ENCODE measurements at regions not wholly inside any gene's neighbourhood (a gene's known extent, or its start where the extent isn't known, plus 50 kb on each side); places are given as distances from the start of the nearest gene placed in this dataset.

- FAIRE-seq (no peak), DNase-seq (ENCODE audit: insufficient read length, low spot score) (no peak)
- no peak for TF ChIP-seq CTCF (IDR thresholded peaks at IDR 0.05; ENCODE audit: insufficient read depth, missing control alignments)
Measured at GRCh38 chr3:126292318-126293070, 64.7 kb downstream of the KLF15 start.

GRCh38 chr3:126291537-126291936 lies 65.7 kb downstream of the KLF15 start:
- TF ChIP-seq CTCF (IDR thresholded peaks at IDR 0.05; ENCODE audit: insufficient read depth, missing control alignments): no peak
- DNase-seq (ENCODE audit: insufficient read length, low spot score) (no peak), FAIRE-seq (no peak)

GRCh38 chr3:126291061-126291460 lies 66.1 kb downstream of the KLF15 start:
- no peak for TF ChIP-seq CTCF (IDR thresholded peaks at IDR 0.05; ENCODE audit: insufficient read depth, missing control alignments)
- FAIRE-seq (no peak), DNase-seq (ENCODE audit: insufficient read length, low spot score) (no peak)

GRCh38 chr3:126290325-126290724 lies 66.9 kb downstream of the KLF15 start:
- FAIRE-seq (no peak), DNase-seq (ENCODE audit: insufficient read length, low spot score) (no peak)
- TF ChIP-seq CTCF (IDR thresholded peaks at IDR 0.05; ENCODE audit: insufficient read depth, missing control alignments): no peak

GRCh38 chr3:126289096-126289495 lies 68.1 kb downstream of the KLF15 start:
- TF ChIP-seq CTCF (IDR thresholded peaks at IDR 0.05; ENCODE audit: insufficient read depth, missing control alignments): no peak
- no peak for DNase-seq (ENCODE audit: insufficient read length, low spot score)
- no peak for FAIRE-seq

GRCh38 chr3:126288314-126288713 lies 68.9 kb downstream of the KLF15 start:
- FAIRE-seq (no peak), DNase-seq (ENCODE audit: insufficient read length, low spot score) (no peak)
- TF ChIP-seq CTCF (IDR thresholded peaks at IDR 0.05; ENCODE audit: insufficient read depth, missing control alignments): no peak

GRCh38 chr3:126287536-126288241 lies 69.5 kb downstream of the KLF15 start:
- FAIRE-seq (no peak), DNase-seq (ENCODE audit: insufficient read length, low spot score) (no peak)
- TF ChIP-seq CTCF (IDR thresholded peaks at IDR 0.05; ENCODE audit: insufficient read depth, missing control alignments): no peak
